ENCODE measurements at regions not wholly inside any gene's neighbourhood (a gene's known extent, or its start where the extent isn't known, plus 50 kb on each side); places are given as distances from the start of the nearest gene placed in this dataset.

DNA sequence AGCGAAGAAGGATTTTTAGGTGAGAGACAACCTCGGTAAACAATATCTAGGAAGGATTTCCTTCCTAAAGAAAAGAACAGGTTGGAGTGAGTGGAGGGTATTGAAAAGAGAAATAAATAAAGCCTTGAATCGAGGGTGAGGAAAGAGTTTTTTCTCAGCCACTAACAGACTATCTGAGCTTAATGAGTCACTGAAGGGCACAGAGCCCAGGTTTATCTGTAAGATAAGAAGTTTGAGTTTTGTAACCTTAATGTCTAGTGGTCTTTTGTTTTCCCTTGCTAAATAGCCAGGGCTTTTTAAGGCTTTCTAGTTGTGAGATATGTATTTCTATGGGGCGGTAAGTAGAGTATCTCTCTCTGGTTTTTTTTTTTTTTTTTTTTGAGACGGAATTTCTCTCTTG lies 394.5 kb upstream of the KIRREL3 start:
- Histone ChIP-seq H3K9ac (ENCODE audit: low read depth in 1 of 3, low read length in 3 of 3) (no peak overlapping the region), H3K27ac (ENCODE audit: low read depth, low read length) (no peak overlapping the region), H3K4me1 (ENCODE audit: control insufficient read depth in 3 of 3, insufficient read depth in 3 of 3, low read length in 3 of 3) (no peaks in the 10 kb centered on the region), H3K9me3 (ENCODE audit: control insufficient read depth in 3 of 3, low read length in 3 of 3) (peaks cover 0 to 3% (median 2%) of the 10 kb centered on the region in 3 donors), H3K4me3 (ENCODE audit: low read length in 3 of 3) (no peak overlapping the region), H3K27me3 (ENCODE audit: control insufficient read depth in 3 of 3, insufficient read depth in 3 of 3, low read length in 3 of 3) (peaks cover 0 to 3% (median 0%) of the 10 kb centered on the region in 3 donors), H3K36me3 (ENCODE audit: control insufficient read depth in 3 of 3, insufficient read depth in 3 of 3, low read length in 3 of 3) (no peaks in the 10 kb centered on the region)

DNA sequence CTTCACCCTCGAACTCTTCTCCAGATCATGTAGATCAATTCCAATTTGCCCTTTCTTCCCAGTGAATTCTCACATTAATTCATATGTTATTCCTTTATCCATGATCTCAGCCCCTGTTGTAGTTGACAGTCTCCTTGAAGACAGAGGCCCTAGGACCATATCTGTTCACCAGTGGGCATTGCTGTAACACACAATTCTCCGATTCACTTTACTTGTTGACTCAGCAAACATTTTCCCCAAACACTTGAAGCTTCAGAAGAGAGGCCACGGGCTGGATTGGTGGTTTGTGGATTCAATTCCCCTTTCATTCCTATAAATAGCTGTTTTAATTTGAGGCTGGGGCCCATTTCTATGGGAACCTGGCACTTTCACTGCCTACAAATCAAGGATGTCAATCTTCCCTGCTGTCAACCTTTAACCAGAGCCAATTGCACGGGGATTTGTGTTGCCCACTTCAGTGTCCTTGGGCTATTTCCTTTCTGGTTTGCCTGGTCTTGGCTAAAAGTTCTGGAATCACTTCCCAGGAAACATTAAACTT lies 393.0 kb upstream of the KIRREL3 start:
- Histone ChIP-seq H3K4me3 (ENCODE audit: low read length in 3 of 3) (no peak overlapping the region), H3K27me3 (ENCODE audit: control insufficient read depth in 3 of 3, insufficient read depth in 3 of 3, low read length in 3 of 3) (peaks cover 0 to 3% (median 0%) of the 10 kb centered on the region in 3 donors), H3K9me3 (ENCODE audit: control insufficient read depth in 3 of 3, low read length in 3 of 3) (peaks cover 0 to 3% (median 2%) of the 10 kb centered on the region in 3 donors), H3K9ac (ENCODE audit: low read depth in 1 of 3, low read length in 3 of 3) (no peak overlapping the region), H3K4me1 (ENCODE audit: control insufficient read depth in 3 of 3, insufficient read depth in 3 of 3, low read length in 3 of 3) (no peaks in the 10 kb centered on the region), H3K27ac (ENCODE audit: low read depth, low read length) (no peak overlapping the region), H3K36me3 (ENCODE audit: control insufficient read depth in 3 of 3, insufficient read depth in 3 of 3, low read length in 3 of 3) (no peaks in the 10 kb centered on the region)

DNA sequence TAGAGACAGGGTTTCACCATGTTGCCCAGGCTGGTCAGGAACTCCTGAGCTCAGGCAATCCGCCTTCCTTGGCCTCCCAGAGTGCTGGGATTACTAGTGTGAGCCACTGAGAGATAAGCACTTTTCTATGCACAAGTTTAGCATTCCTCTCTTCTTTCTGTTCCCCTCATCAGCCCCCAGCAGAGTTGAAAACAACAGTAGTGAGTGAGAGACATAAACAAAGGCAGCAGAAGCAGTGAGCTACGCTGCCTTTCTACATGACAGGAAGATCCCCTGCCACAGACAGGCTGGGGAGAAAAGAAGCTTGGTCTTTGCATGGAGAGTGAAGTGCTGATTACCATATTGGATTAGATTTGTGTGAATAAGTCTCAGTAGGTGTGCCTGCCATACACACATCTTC lies 392.0 kb upstream of the KIRREL3 start:
- Histone ChIP-seq H3K4me1 (ENCODE audit: control insufficient read depth in 3 of 3, insufficient read depth in 3 of 3, low read length in 3 of 3) (no peaks in the 10 kb centered on the region), H3K27me3 (ENCODE audit: control insufficient read depth in 3 of 3, insufficient read depth in 3 of 3, low read length in 3 of 3) (peaks cover 0 to 3% (median 0%) of the 10 kb centered on the region in 3 donors), H3K4me3 (ENCODE audit: low read length in 3 of 3) (no peak overlapping the region), H3K36me3 (ENCODE audit: control insufficient read depth in 3 of 3, insufficient read depth in 3 of 3, low read length in 3 of 3) (no peaks in the 10 kb centered on the region), H3K9me3 (ENCODE audit: control insufficient read depth in 3 of 3, low read length in 3 of 3) (peaks cover 0 to 3% (median 2%) of the 10 kb centered on the region in 3 donors), H3K27ac (ENCODE audit: low read depth, low read length) (no peak overlapping the region), H3K9ac (ENCODE audit: low read depth in 1 of 3, low read length in 3 of 3) (no peak overlapping the region)

DNA sequence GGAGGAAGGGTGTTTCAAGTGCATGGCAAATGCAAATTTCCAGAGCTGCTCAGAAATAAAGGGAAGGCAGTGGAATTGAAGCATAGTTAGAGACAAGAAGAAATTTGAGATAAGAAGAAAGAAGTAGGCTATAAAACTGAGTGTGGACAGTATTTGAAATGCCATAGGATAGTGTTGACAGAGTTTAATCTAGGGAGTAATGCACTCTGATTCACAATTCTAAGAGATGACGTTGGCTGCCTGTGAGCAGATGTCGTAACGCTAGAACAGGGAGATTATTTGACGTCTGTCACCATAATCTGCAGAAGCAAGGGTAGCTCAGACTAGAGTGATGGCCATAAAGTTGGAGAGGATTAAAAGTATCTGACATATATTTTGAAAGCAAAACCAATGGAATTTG lies 389.9 kb upstream of the KIRREL3 start:
- peaks cover 0 to 3% (median 0%) of the 10 kb centered on the region in 3 donors for H3K27me3 ChIP-seq (ENCODE audit: control insufficient read depth in 3 of 3, insufficient read depth in 3 of 3, low read length in 3 of 3)
- no peak overlapping the region for H3K27ac ChIP-seq (ENCODE audit: low read depth, low read length)
- no peaks in the 10 kb centered on the region for H3K9me3 ChIP-seq (ENCODE audit: control insufficient read depth in 3 of 3, low read length in 3 of 3)
- H3K9ac ChIP-seq (ENCODE audit: low read depth in 1 of 3, low read length in 3 of 3): no peak overlapping the region
- H3K4me3 ChIP-seq (ENCODE audit: low read length in 3 of 3): no peak overlapping the region
- no peaks in the 10 kb centered on the region for H3K4me1 ChIP-seq (ENCODE audit: control insufficient read depth in 3 of 3, insufficient read depth in 3 of 3, low read length in 3 of 3)
- no peaks in the 10 kb centered on the region for H3K36me3 ChIP-seq (ENCODE audit: control insufficient read depth in 3 of 3, insufficient read depth in 3 of 3, low read length in 3 of 3)

DNA sequence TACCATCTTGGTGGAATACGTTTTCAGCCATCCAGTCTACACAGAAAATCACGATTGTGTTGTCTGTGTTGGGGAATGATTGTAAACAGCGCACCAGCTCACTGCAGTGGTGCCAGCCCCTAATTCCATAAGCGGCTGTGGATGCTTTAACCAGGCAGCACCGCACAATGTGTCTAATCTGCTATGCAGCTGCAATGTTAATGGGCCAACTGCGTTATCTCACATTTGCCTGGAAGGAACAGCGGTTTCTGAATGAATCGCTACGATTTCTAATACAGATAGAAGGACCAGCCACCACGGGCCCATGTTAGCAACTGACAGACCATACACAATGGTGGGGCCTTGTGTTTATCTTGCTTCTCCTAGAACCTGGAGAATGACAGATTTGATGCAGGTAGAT lies 384.5 kb upstream of the KIRREL3 start:
- Histone ChIP-seq H3K4me1 (ENCODE audit: control insufficient read depth in 3 of 3, insufficient read depth in 3 of 3, low read length in 3 of 3) (no peaks in the 10 kb centered on the region), H3K36me3 (ENCODE audit: control insufficient read depth in 3 of 3, insufficient read depth in 3 of 3, low read length in 3 of 3) (no peaks in the 10 kb centered on the region), H3K27me3 (ENCODE audit: control insufficient read depth in 3 of 3, insufficient read depth in 3 of 3, low read length in 3 of 3) (no peaks in the 10 kb centered on the region), H3K9ac (ENCODE audit: low read depth in 1 of 3, low read length in 3 of 3) (no peak overlapping the region), H3K4me3 (ENCODE audit: low read length in 3 of 3) (no peak overlapping the region), H3K9me3 (ENCODE audit: control insufficient read depth in 3 of 3, low read length in 3 of 3) (no peaks in the 10 kb centered on the region), H3K27ac (ENCODE audit: low read depth, low read length) (no peak overlapping the region)

DNA sequence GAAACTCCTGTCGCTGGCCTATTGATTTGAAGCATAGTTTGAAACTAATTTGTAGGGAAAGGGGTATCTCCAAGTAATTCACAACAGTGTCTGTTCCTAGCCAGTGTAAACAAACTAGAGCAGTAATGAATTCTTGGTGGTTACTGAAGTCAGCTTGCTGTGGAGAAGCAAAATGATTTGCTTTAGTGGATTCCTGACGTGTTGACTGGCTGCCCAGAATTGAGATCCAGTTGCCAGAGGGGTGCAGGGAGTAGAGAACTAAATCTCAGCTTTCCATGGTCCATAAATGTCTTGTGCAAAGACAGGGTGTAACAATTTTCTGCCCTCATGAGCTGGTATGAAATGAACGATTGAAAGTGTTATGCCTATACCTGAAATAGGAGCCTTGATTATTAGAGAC lies 382.5 kb upstream of the KIRREL3 start:
- no peaks in the 10 kb centered on the region for H3K9me3 ChIP-seq (ENCODE audit: control insufficient read depth in 3 of 3, low read length in 3 of 3)
- H3K27ac ChIP-seq (ENCODE audit: low read depth, low read length): no peak overlapping the region
- no peaks in the 10 kb centered on the region for H3K4me1 ChIP-seq (ENCODE audit: control insufficient read depth in 3 of 3, insufficient read depth in 3 of 3, low read length in 3 of 3)
- no peak overlapping the region for H3K4me3 ChIP-seq (ENCODE audit: low read length in 3 of 3)
- H3K36me3 ChIP-seq (ENCODE audit: control insufficient read depth in 3 of 3, insufficient read depth in 3 of 3, low read length in 3 of 3): no peaks in the 10 kb centered on the region
- no peak overlapping the region for H3K9ac ChIP-seq (ENCODE audit: low read depth in 1 of 3, low read length in 3 of 3)
- no peaks in the 10 kb centered on the region for H3K27me3 ChIP-seq (ENCODE audit: control insufficient read depth in 3 of 3, insufficient read depth in 3 of 3, low read length in 3 of 3)

DNA sequence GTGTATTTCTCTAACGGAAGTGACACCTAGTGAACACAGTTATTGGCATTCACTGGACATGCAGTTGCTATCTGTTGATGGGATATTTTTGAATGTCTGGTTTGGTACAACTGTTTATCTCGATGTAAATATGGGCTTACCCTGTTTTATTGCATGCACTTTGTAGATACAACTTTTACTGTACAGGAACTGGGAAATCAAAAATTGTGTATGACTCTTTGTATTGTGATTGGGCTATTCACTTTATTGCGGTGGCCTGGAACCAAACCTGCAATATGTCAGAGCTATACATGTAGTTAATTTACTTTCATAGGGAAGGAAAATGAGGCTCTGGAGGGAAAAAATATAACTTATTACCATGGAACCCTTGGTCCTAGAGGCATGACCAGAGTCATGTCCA lies 380.7 kb upstream of the KIRREL3 start:
- Histone ChIP-seq H3K27me3 (ENCODE audit: control insufficient read depth in 3 of 3, insufficient read depth in 3 of 3, low read length in 3 of 3) (no peaks in the 10 kb centered on the region), H3K4me3 (ENCODE audit: low read length in 3 of 3) (no peak overlapping the region), H3K9ac (ENCODE audit: low read depth in 1 of 3, low read length in 3 of 3) (no peak overlapping the region), H3K27ac (ENCODE audit: low read depth, low read length) (no peak overlapping the region), H3K36me3 (ENCODE audit: control insufficient read depth in 3 of 3, insufficient read depth in 3 of 3, low read length in 3 of 3) (no peaks in the 10 kb centered on the region), H3K9me3 (ENCODE audit: control insufficient read depth in 3 of 3, low read length in 3 of 3) (no peaks in the 10 kb centered on the region), H3K4me1 (ENCODE audit: control insufficient read depth in 3 of 3, insufficient read depth in 3 of 3, low read length in 3 of 3) (no peaks in the 10 kb centered on the region)

DNA sequence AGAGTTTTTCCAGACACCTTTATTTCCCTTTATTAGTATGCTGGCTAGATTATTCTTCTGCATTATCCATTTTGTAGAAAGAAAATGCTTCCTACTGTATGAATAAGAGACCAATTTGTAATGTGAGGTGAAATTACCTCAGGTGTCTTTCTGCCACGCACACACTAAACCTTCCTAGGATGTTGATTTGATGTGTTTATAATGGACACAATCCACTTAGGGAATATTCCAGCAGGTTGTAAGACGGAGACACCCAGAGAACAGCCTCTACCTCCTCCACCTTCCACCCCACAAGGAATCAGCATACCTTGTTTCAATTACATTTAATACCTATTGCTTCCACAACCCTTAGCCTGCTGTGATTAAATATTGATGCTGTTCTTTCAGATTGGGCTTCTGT lies 379.1 kb upstream of the KIRREL3 start:
- H3K36me3 ChIP-seq (ENCODE audit: control insufficient read depth in 3 of 3, insufficient read depth in 3 of 3, low read length in 3 of 3): no peaks in the 10 kb centered on the region
- no peak overlapping the region for H3K27ac ChIP-seq (ENCODE audit: low read depth, low read length)
- H3K27me3 ChIP-seq (ENCODE audit: control insufficient read depth in 3 of 3, insufficient read depth in 3 of 3, low read length in 3 of 3): no peaks in the 10 kb centered on the region
- H3K9me3 ChIP-seq (ENCODE audit: control insufficient read depth in 3 of 3, low read length in 3 of 3): no peaks in the 10 kb centered on the region
- no peak overlapping the region for H3K9ac ChIP-seq (ENCODE audit: low read depth in 1 of 3, low read length in 3 of 3)
- no peaks in the 10 kb centered on the region for H3K4me1 ChIP-seq (ENCODE audit: control insufficient read depth in 3 of 3, insufficient read depth in 3 of 3, low read length in 3 of 3)
- H3K4me3 ChIP-seq (ENCODE audit: low read length in 3 of 3): no peak overlapping the region

DNA sequence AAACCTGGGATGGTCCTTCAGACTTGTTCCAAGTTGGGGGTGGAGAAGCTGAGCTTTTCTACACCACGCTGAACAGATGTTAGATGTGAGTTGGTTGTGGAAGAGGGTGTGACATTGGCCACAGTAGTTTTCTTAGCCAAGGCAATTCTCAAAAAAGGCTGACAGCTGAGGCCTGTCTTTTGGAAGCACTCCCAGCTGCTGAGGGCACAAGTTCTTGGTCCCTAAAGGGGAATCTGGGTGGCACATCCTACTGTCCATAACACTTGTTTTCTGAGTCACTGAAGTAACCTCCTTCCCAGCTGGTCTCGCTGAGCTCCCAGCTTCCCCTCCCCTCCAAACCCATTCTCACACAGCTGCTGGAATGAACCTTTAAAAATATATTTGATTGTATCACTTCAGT lies 375.7 kb upstream of the KIRREL3 start:
- H3K9ac ChIP-seq (ENCODE audit: low read depth in 1 of 3, low read length in 3 of 3): no peak overlapping the region
- no peak overlapping the region for H3K27ac ChIP-seq (ENCODE audit: low read depth, low read length)
- no peaks in the 10 kb centered on the region for H3K36me3 ChIP-seq (ENCODE audit: control insufficient read depth in 3 of 3, insufficient read depth in 3 of 3, low read length in 3 of 3)
- H3K4me3 ChIP-seq (ENCODE audit: low read length in 3 of 3): no peak overlapping the region
- no peaks in the 10 kb centered on the region for H3K9me3 ChIP-seq (ENCODE audit: control insufficient read depth in 3 of 3, low read length in 3 of 3)
- H3K4me1 ChIP-seq (ENCODE audit: control insufficient read depth in 3 of 3, insufficient read depth in 3 of 3, low read length in 3 of 3): no peaks in the 10 kb centered on the region
- H3K27me3 ChIP-seq (ENCODE audit: control insufficient read depth in 3 of 3, insufficient read depth in 3 of 3, low read length in 3 of 3): no peaks in the 10 kb centered on the region

DNA sequence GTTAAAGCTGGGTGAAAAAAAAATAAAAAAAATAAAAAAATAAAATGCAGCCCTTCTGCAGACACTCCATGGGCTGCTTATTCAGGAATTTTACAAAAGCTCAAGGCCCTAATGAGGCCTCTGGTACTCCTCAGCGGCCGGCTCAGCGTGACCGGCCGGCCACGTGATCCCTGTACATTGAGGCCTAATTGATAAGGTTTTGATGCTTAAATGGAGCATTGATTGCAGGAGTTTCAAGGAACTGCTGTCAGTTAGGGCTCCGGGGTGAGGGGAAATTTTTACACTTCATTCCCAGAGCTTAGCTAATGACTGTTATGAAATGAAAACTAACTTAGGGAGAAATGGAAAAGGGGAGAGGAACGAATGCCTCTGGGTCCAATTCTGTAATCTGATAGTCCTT lies 368.8 kb upstream of the KIRREL3 start:
- Histone ChIP-seq H3K27ac (ENCODE audit: low read depth, low read length) (no peak overlapping the region), H3K4me3 (ENCODE audit: low read length in 3 of 3) (no peak overlapping the region), H3K27me3 (ENCODE audit: control insufficient read depth in 3 of 3, insufficient read depth in 3 of 3, low read length in 3 of 3) (no peaks in the 10 kb centered on the region), H3K4me1 (ENCODE audit: control insufficient read depth in 3 of 3, insufficient read depth in 3 of 3, low read length in 3 of 3) (no peaks in the 10 kb centered on the region), H3K36me3 (ENCODE audit: control insufficient read depth in 3 of 3, insufficient read depth in 3 of 3, low read length in 3 of 3) (no peaks in the 10 kb centered on the region), H3K9me3 (ENCODE audit: control insufficient read depth in 3 of 3, low read length in 3 of 3) (no peaks in the 10 kb centered on the region), H3K9ac (ENCODE audit: low read depth in 1 of 3, low read length in 3 of 3) (no peak overlapping the region)
